ENCODE measurements at regions not wholly inside any gene's neighbourhood (a gene's known extent, or its start where the extent isn't known, plus 50 kb on each side); places are given as distances from the start of the nearest gene placed in this dataset.

DNA sequence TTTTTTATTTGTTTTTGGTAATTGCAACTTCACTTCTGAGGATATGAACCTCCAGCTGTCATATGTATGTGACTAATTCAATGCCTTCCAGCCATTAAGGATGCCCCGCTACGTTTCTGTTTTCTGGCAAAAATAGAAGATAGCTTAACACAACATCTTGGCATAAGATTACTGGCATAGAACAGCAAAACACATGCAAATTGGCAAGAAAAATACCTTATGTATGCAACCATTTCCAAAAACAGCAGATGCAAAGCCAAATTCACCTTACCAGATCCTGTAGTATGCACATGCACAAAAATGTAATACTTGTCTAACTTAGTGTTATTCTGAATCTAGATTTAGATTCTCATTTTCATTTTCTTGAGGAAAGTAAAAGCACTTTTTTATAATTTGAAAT lies 461.1 kb upstream of the CYLC2 start:
- Mint-ChIP-seq H3K9me3 (peaks cover 33% of the 10 kb centered on the region), H3K4me3 (no peak overlapping the region), H3K27me3 (ENCODE audit: insufficient read depth) (no peaks in the 10 kb centered on the region), H3K36me3 (ENCODE audit: low read depth) (no peaks in the 10 kb centered on the region), H3K27ac (no peak overlapping the region), H3K4me1 (ENCODE audit: low read depth) (no peaks in the 10 kb centered on the region)
- TF ChIP-seq, protein P1, sequence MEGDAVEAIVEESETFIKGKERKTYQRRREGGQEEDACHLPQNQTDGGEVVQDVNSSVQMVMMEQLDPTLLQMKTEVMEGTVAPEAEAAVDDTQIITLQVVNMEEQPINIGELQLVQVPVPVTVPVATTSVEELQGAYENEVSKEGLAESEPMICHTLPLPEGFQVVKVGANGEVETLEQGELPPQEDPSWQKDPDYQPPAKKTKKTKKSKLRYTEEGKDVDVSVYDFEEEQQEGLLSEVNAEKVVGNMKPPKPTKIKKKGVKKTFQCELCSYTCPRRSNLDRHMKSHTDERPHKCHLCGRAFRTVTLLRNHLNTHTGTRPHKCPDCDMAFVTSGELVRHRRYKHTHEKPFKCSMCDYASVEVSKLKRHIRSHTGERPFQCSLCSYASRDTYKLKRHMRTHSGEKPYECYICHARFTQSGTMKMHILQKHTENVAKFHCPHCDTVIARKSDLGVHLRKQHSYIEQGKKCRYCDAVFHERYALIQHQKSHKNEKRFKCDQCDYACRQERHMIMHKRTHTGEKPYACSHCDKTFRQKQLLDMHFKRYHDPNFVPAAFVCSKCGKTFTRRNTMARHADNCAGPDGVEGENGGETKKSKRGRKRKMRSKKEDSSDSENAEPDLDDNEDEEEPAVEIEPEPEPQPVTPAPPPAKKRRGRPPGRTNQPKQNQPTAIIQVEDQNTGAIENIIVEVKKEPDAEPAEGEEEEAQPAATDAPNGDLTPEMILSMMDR (IDR thresholded peaks at IDR 0.05), result no peak
- DNase-seq, result no peak

- Mint-ChIP-seq H3K9me3 (peaks cover 28% of the 10 kb centered on the region), H3K4me3 (no peak overlapping the region), H3K27ac (no peak overlapping the region), H3K27me3 (ENCODE audit: insufficient read depth) (no peaks in the 10 kb centered on the region), H3K4me1 (ENCODE audit: low read depth) (no peaks in the 10 kb centered on the region), H3K36me3 (ENCODE audit: low read depth) (no peaks in the 10 kb centered on the region; the same call in 1 of the 2 replicates)
- TF ChIP-seq, protein P1 (IDR thresholded peaks at IDR 0.05), result no peak
- DNase-seq, result no peak
Observed at GRCh38 chr9:102521097-102521755, 473.9 kb upstream of the CYLC2 start.

- no peak for DNase-seq
- Mint-ChIP-seq H3K27me3 (ENCODE audit: insufficient read depth) (no peaks in the 10 kb centered on the region), H3K27ac (no peak overlapping the region), H3K4me3 (no peak overlapping the region), H3K36me3 (ENCODE audit: low read depth) (no peaks in the 10 kb centered on the region; the same call in 1 of the 2 replicates), H3K4me1 (ENCODE audit: low read depth) (no peaks in the 10 kb centered on the region), H3K9me3 (peaks cover 24% of the 10 kb centered on the region)
- TF ChIP-seq, protein P1 (IDR thresholded peaks at IDR 0.05), result no peak
Observed at GRCh38 chr9:102519423-102519822, 475.7 kb upstream of the CYLC2 start.

DNA sequence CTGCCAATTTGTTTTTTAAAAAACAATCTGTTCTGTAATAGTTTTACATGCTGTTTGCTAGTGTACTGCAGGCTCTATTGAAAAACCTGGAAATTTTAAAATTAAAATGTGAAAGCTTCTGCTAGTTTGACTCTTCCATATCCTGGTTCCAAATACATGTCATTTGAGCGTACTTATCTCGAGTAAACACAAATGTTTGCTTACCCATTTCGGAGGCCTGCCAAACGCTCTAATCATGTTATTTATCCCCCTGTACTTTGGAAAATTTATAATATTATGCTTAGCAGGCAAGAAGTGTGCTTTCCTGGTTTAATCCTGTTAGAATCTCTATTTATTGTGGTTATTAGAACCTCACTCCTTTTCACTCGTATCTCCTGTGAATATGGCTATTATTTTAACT lies 476.8 kb upstream of the CYLC2 start:
- no peak overlapping the region for H3K27ac Mint-ChIP-seq
- no peaks in the 10 kb centered on the region for H3K4me1 Mint-ChIP-seq (ENCODE audit: low read depth)
- H3K9me3 Mint-ChIP-seq, result peaks cover 26% of the 10 kb centered on the region
- TF ChIP-seq, protein P1 (IDR thresholded peaks at IDR 0.05), result no peak
- H3K36me3 Mint-ChIP-seq (ENCODE audit: low read depth), result no peaks in the 10 kb centered on the region; the same call in 1 of the 2 replicates
- no peak overlapping the region for H3K4me3 Mint-ChIP-seq
- no peak for DNase-seq
- no peaks in the 10 kb centered on the region for H3K27me3 Mint-ChIP-seq (ENCODE audit: insufficient read depth)

DNA sequence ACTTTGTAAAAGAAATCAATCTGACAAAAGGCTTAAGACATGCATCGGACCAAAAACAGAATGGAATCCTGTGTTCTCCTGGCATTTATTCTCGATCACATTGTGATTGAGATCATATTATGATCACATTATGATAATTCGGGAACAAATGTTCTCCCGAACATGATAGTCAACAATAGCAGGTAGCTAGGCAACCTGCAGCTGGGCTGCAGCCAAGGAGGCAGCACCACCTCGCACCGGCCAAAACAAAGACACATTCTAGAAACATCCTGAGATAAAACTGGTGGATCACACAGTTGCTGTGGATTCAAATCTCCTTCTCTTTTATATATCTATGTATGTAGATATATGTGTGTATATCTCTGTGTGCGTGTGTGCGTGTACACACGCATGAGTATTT lies 480.6 kb upstream of the CYLC2 start:
- H3K4me1 Mint-ChIP-seq (ENCODE audit: low read depth), result no peaks in the 10 kb centered on the region
- H3K27me3 Mint-ChIP-seq (ENCODE audit: insufficient read depth), result no peaks in the 10 kb centered on the region
- no peak overlapping the region for H3K4me3 Mint-ChIP-seq
- TF ChIP-seq, protein P1 (IDR thresholded peaks at IDR 0.05), result no peak
- peaks cover 26% of the 10 kb centered on the region for H3K9me3 Mint-ChIP-seq
- DNase-seq, result no peak
- no peaks in the 10 kb centered on the region; the same call in 1 of the 2 replicates for H3K36me3 Mint-ChIP-seq (ENCODE audit: low read depth)
- H3K27ac Mint-ChIP-seq, result no peak overlapping the region
